DND-41 (cell line): ENCODE measurements at regions not wholly inside any gene's neighbourhood (a gene's known extent, or its start where the extent isn't known, plus 50 kb on each side); places are given as distances from the start of the nearest gene placed in this dataset.

Source experiments
- ATAC-seq: fragments of 200-7000 bp; cut with Tn5 transposase; 3 replicates; pipeline ENCODE4 v1.9.1; 2021; ENCODE audit warnings: low read depth; ENCODE audit not compliant: insufficient read depth
- DNase-seq: peaks from one replicate; pipeline ENCODE4 v3.0.0-alpha.2; 2020
- H2AFZ ChIP-seq: 2 replicates; pipeline ENCODE4 v1.6.0; 2012; ENCODE audit warnings: low read depth, low read length
- H3K27ac ChIP-seq: 2 replicates; pipeline ENCODE4 v1.5.1; 2012; ENCODE audit warnings: low read length, inconsistent platforms
- H3K27me3 ChIP-seq: fragments of 200-600 bp; sonication (generic); 2 replicates; pipeline ENCODE4 v1.6.0; 2012; ENCODE audit warnings: low read length, mild to moderate bottlenecking, inconsistent platforms; ENCODE audit not compliant: insufficient read depth, poor library complexity
- H3K36me3 ChIP-seq: 2 replicates; pipeline ENCODE4 v1.5.1; 2012; ENCODE audit warnings: low read length, inconsistent platforms; ENCODE audit not compliant: insufficient read depth
- H3K4me1 ChIP-seq: 2 replicates; pipeline ENCODE4 v1.5.1; 2012; ENCODE audit warnings: mild to moderate bottlenecking, low read length; ENCODE audit not compliant: insufficient read depth
- H3K4me2 ChIP-seq: 2 replicates; pipeline ENCODE4 v1.6.0; 2012; ENCODE audit warnings: mild to moderate bottlenecking, moderate library complexity, low read length, inconsistent platforms; ENCODE audit not compliant: insufficient read depth
- H3K4me3 ChIP-seq, 2 experiments: fragments of 200-600 bp in 1 of 2; shearing (Covaris generic) in 1 of 2; 2 replicates each; pipeline ENCODE4 v1.5.1; 2012 to 2016; ENCODE audit warnings: inconsistent platforms in 2 of 2, low read length in 2 of 2, mild to moderate bottlenecking in 2 of 2, low read depth in 1 of 2, moderate library complexity in 1 of 2
- H3K79me2 ChIP-seq: 2 replicates; pipeline ENCODE4 v1.6.0; 2012; ENCODE audit warnings: low read length, inconsistent platforms; ENCODE audit not compliant: insufficient read depth
- H3K9ac ChIP-seq: 2 replicates; pipeline ENCODE4 v1.6.0; 2012; ENCODE audit warnings: low read depth, mild to moderate bottlenecking, inconsistent platforms, low read length, moderate library complexity
- H3K9me3 ChIP-seq: 2 replicates; pipeline ENCODE4 v1.5.1; 2012; ENCODE audit warnings: low read length, moderate library complexity, mild to moderate bottlenecking, inconsistent platforms; ENCODE audit not compliant: insufficient read depth, severe bottlenecking
- H4K20me1 ChIP-seq: 2 replicates; pipeline ENCODE4 v1.6.0; 2012; ENCODE audit warnings: low read length; ENCODE audit not compliant: insufficient read depth
- CTCF ChIP-seq: IDR thresholded peaks from 2 replicates; pipeline ENCODE4 v1.5.1; 2012; ENCODE audit warnings: borderline replicate concordance, low read length, moderate library complexity, mild to moderate bottlenecking; ENCODE audit not compliant: poor library complexity, severe bottlenecking; ENCODE audit errors: extremely low read depth
- EZH2 ChIP-seq: IDR thresholded peaks from 3 replicates; pipeline ENCODE4 v1.6.1; 2012; ENCODE audit warnings: borderline replicate concordance, low read depth, mild to moderate bottlenecking, moderate library complexity, low read length, inconsistent platforms; ENCODE audit not compliant: severe bottlenecking

GRCh38 chr4:14675279-14675985 is 326.8 kb upstream of the CPEB2 start:
- no peak for ATAC-seq
- Histone ChIP-seq H2AFZ (no peak overlapping the region), H4K20me1 (no peaks in the 10 kb centered on the region), H3K36me3 (no peaks in the 10 kb centered on the region), H3K4me3 (no peak overlapping the region), H3K79me2 (no peaks in the 10 kb centered on the region), H3K27ac (no peak overlapping the region), H3K27me3 (no peaks in the 10 kb centered on the region), H3K9me3 (no peaks in the 10 kb centered on the region), H3K9ac (no peak overlapping the region), H3K4me2 (no peak overlapping the region), H3K4me1 (no peaks in the 10 kb centered on the region)
- TF ChIP-seq CTCF (no peak), EZH2 (no peak)
- no peak for DNase-seq

DNA sequence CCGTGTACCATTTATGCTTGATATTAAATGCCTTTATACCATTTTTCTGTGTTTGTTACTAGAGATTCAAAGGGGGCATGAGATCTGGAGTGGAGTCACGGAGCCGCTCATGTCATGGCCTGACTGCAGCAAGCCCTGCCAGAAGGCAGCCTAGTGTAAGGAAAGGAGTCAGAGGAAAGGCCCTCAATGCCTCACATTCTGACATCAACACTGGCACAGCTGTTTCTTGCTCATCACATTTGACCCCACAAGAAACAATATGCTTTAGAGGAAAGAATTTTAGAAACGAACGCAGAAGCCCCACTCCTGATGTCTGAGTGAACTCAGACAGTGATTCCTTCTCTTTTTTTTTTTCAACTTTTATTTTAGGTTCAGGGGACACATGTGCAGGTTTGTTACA is 322.4 kb upstream of the CPEB2 start:
- no peaks in the 10 kb centered on the region for H3K9me3 ChIP-seq
- no peaks in the 10 kb centered on the region for H3K36me3 ChIP-seq
- DNase-seq (no peak), ATAC-seq (no peak)
- H3K4me2 ChIP-seq: no peak overlapping the region
- no peaks in the 10 kb centered on the region for H3K27me3 ChIP-seq
- no peak overlapping the region for H3K9ac ChIP-seq
- H3K79me2 ChIP-seq: no peaks in the 10 kb centered on the region
- H3K4me1 ChIP-seq: no peaks in the 10 kb centered on the region
- no peak overlapping the region for H3K27ac ChIP-seq
- no peak overlapping the region for H3K4me3 ChIP-seq
- H2AFZ ChIP-seq: no peak overlapping the region
- no peaks in the 10 kb centered on the region for H4K20me1 ChIP-seq
- TF ChIP-seq EZH2: no peak
- no peak for TF ChIP-seq CTCF

- Histone ChIP-seq H3K9ac (no peak overlapping the region), H3K9me3 (no peaks in the 10 kb centered on the region), H3K79me2 (no peaks in the 10 kb centered on the region), H3K4me2 (no peak overlapping the region), H3K4me3 (no peak overlapping the region), H3K36me3 (no peaks in the 10 kb centered on the region), H4K20me1 (no peaks in the 10 kb centered on the region), H3K4me1 (no peaks in the 10 kb centered on the region), H3K27ac (no peak overlapping the region), H3K27me3 (no peaks in the 10 kb centered on the region), H2AFZ (no peak overlapping the region)
- no peak for ATAC-seq
- DNase-seq: no peak
- no peak for TF ChIP-seq EZH2
- no peak for TF ChIP-seq CTCF
Measured at GRCh38 chr4:14681330-14681729, 321.0 kb upstream of the CPEB2 start.

DNA sequence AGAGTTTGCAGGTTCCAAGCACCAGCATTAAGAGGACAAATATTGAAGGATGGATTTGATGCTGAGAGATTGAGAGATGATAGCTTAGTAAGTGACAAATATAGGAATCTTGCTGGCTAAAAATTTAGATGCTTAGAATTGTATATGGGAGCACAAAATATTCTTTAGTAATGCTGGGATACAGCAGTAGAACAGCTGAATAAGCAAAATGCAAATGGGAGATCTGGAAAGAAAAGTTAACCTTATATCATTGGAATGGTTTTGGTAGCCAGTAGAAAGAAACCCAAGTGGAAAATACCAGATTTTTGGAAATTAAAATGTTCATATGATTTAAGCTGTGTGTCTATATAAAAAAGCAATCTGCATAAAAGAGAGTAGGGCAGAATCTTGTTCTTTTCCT is 308.6 kb upstream of the CPEB2 start:
- Histone ChIP-seq H3K27ac (no peak overlapping the region), H3K27me3 (no peaks in the 10 kb centered on the region), H3K4me2 (no peak overlapping the region), H3K4me1 (no peaks in the 10 kb centered on the region), H3K36me3 (no peaks in the 10 kb centered on the region), H3K79me2 (no peaks in the 10 kb centered on the region), H3K9me3 (no peaks in the 10 kb centered on the region), H4K20me1 (no peaks in the 10 kb centered on the region), H3K4me3 (no peak overlapping the region), H2AFZ (no peak overlapping the region), H3K9ac (no peak overlapping the region)
- TF ChIP-seq EZH2 (no peak), CTCF (no peak)
- no peak for ATAC-seq
- no peak for DNase-seq
